Left lung (tissue), 4 donors: ENCODE measurements at regions not wholly inside any gene's neighbourhood (a gene's known extent, or its start where the extent isn't known, plus 50 kb on each side); places are given as distances from the start of the nearest gene placed in this dataset.

Experiments used
- ATAC-seq: fragments of 200-7000 bp; cut with Tn5 transposase; one replicate; pipeline ENCODE4 v1.9.1; 2020; ENCODE audit warnings: moderate library complexity
- DNase-seq, 4 donors: peaks; one replicate each; pipeline ENCODE4 v3.0.0-alpha.2; 2013 to 2020
- H3K27ac ChIP-seq, 2 donors: fragments of 200-600 bp; sonication (generic) in 1 of 2; one replicate each; pipeline versions ENCODE4 v1.5.0 to v1.8.0; 2020 to 2021
- H3K27me3 ChIP-seq, 2 donors: fragments of 200-600 bp; sonication (generic) in 1 of 2; one replicate each; pipeline versions ENCODE4 v1.5.0 to v1.8.0; 2020 to 2021
- H3K36me3 ChIP-seq, 2 donors: fragments of 200-600 bp; sonication (generic) in 1 of 2; one replicate each; pipeline versions ENCODE4 v1.5.0 to v1.8.0; 2020 to 2021
- H3K4me1 ChIP-seq, 2 donors: fragments of 200-600 bp; one replicate each; pipeline ENCODE4 v1.8.0; 2021
- H3K4me3 ChIP-seq, 2 donors: fragments of 200-600 bp; sonication (generic) in 1 of 2; one replicate each; pipeline versions ENCODE4 v1.5.0 to v1.8.0; 2020 to 2021; ENCODE audit warnings: mild to moderate bottlenecking in 1 of 2
- H3K9me3 ChIP-seq, 2 donors: fragments of 200-600 bp; sonication (generic) in 1 of 2; one replicate each; pipeline versions ENCODE4 v1.5.0 to v1.8.0; 2020 to 2021
- intact Hi-C, 2 donors: fragments of 100-400 bp; cut with DNase I; formaldehyde crosslinking; loops; one replicate each; pipeline versions ENCODE4 v1.11.2 to v1.14.2; 2022
- TF ChIP-seq, protein P1 (sequence below), 2 donors: fragments of 200-600 bp; sonication (generic) in 1 of 2; IDR thresholded peaks; one replicate each; pipeline versions ENCODE4 v1.5.0 to v1.8.0; 2021; ENCODE audit warnings: antibody characterized with exemption in 2 of 2
- donor health status: DM: no; HTN: yes; CAD: no.
- donor health status: DM: no; HTN: no; CAD: no.

DNA sequence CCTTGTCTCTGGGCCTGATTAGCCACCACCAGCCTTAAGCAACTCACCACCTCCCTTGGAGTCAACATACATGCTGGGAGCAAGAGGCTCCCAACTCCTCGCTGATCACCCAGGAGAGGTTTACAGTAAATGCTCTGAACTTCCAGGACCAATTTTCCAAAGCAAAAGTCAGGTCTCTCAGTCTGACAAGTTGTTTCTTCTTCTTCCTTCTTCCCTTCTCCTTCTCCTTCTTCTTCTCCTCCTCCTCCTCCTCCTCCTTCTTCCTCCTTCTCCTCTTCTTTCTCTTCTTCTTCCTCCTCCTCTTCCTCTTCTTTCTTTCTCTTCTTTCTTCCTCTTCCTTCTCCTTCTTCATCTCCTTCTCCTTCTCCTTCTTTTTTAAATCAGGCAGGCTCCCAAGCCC, 148.2 kb downstream of the NECTIN1 start:
- no peak overlapping the region for H3K27ac ChIP-seq
- DNase-seq (no peak), ATAC-seq (no peak)
- peaks cover 0 to 27% of the 10 kb centered on the region in 2 donors for H3K27me3 ChIP-seq
- H3K4me1 ChIP-seq, result peaks cover 13 to 18% of the 10 kb centered on the region in 2 donors
- no peaks in the 10 kb centered on the region for H3K36me3 ChIP-seq
- TF ChIP-seq, protein P1, sequence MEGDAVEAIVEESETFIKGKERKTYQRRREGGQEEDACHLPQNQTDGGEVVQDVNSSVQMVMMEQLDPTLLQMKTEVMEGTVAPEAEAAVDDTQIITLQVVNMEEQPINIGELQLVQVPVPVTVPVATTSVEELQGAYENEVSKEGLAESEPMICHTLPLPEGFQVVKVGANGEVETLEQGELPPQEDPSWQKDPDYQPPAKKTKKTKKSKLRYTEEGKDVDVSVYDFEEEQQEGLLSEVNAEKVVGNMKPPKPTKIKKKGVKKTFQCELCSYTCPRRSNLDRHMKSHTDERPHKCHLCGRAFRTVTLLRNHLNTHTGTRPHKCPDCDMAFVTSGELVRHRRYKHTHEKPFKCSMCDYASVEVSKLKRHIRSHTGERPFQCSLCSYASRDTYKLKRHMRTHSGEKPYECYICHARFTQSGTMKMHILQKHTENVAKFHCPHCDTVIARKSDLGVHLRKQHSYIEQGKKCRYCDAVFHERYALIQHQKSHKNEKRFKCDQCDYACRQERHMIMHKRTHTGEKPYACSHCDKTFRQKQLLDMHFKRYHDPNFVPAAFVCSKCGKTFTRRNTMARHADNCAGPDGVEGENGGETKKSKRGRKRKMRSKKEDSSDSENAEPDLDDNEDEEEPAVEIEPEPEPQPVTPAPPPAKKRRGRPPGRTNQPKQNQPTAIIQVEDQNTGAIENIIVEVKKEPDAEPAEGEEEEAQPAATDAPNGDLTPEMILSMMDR (IDR thresholded peaks at IDR 0.05), result no peak
- no peak overlapping the region for H3K4me3 ChIP-seq
- H3K9me3 ChIP-seq, result no peaks in the 10 kb centered on the region
- intact Hi-C loops, result no loop called here

DNA sequence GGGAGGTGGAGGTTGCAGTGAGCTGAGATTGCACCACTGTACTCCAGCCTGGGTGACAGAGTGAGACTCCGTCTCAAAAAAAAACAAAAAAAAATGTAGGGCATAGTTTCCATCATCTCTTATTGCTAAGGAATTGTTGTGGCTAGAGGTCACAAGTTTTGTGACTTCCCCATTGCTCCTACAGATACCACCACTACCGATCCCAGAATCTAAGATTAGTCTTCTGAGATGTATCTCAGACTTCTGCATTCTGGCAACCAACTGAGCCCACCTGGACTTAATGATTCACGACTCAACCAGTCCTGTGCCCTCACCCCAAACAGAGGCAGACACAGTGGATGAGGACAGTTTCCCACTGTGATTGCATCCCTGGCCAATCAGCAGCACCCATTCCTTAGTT, 148.9 kb downstream of the NECTIN1 start:
- Histone ChIP-seq H3K4me1 (peaks cover 13 to 14% of the 10 kb centered on the region in 2 donors), H3K27me3 (peaks cover 0 to 20% of the 10 kb centered on the region in 2 donors), H3K9me3 (no peaks in the 10 kb centered on the region), H3K27ac (no peak overlapping the region), H3K4me3 (no peak overlapping the region), H3K36me3 (no peaks in the 10 kb centered on the region)
- TF ChIP-seq, protein P1 (IDR thresholded peaks at IDR 0.05), result no peak
- intact Hi-C loops, result no loop called here
- DNase-seq (no peak), ATAC-seq (no peak)

DNA sequence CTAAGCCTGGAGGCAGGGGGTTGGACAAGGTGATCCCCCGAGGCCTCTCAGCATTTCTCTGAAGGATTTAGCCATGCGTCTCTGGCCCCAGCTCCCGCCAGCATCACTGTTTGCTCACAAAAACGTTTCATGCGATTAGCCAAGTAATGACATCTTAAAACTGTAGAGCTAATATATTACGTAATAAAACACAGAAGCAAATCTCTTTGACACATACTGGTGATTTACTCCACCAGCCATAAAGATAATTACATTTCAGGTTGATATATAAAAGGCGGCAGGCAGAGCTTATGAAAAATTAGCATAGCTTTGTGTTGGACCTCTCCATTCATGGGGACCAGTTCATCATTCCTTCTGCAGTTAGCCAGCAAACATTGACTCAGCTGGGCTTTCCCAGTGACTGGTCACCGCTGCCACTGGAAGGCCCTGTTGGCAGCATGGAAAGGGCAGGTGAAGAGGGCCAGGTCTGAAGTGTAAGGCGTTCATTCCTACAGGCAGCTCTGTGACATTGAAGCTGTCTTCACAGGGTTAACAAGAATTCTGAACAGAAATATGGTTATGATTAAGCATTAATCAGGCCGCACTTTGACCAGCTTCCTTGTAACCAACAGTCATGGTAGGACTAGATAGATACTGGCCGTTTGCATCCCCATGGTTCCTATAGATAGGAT, 150.3 kb downstream of the NECTIN1 start:
- no peak overlapping the region for H3K4me3 ChIP-seq
- TF ChIP-seq, protein P1 (IDR thresholded peaks at IDR 0.05), result no peak
- intact Hi-C loops, result no loop called here
- peaks cover 0 to 6% of the 10 kb centered on the region in 2 donors for H3K27me3 ChIP-seq
- H3K9me3 ChIP-seq, result no peaks in the 10 kb centered on the region
- DNase-seq (no peak), ATAC-seq (no peak)
- H3K4me1 ChIP-seq, result peaks cover 0 to 8% of the 10 kb centered on the region in 2 donors
- H3K27ac ChIP-seq, result no peak overlapping the region
- H3K36me3 ChIP-seq, result no peaks in the 10 kb centered on the region

DNA sequence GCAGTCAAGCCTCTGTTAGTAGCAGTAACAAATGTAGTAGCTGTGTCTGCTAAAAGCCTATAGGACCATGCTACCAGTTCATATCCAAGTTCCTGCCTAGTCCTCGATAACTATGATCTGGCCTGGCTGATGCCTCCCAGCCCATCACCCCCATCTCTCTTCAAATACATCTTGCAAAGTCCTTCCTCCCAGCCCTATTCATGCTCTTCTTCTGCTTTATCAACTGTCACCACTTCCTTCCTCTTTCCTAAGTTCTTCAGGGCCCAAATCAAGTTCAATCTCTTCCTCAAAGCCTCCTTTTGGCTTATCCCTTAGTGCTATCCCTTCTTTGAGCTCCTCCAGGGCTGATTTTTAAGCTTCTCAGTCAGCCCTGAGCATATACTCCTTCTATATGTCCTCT, 150.9 kb upstream of the THY1 start:
- Histone ChIP-seq H3K4me1 (peaks cover 0 to 17% of the 10 kb centered on the region in 2 donors), H3K27me3 (no peaks in the 10 kb centered on the region), H3K36me3 (no peaks in the 10 kb centered on the region), H3K27ac (peak overlapping the region in 1 of 2 donors; percentile 15), H3K4me3 (no peak overlapping the region), H3K9me3 (no peaks in the 10 kb centered on the region)
- ATAC-seq, result peak; percentile 39
- intact Hi-C loops, result no loop called here
- TF ChIP-seq, protein P1 (IDR thresholded peaks at IDR 0.05), result no peak
- no peak for DNase-seq

DNA sequence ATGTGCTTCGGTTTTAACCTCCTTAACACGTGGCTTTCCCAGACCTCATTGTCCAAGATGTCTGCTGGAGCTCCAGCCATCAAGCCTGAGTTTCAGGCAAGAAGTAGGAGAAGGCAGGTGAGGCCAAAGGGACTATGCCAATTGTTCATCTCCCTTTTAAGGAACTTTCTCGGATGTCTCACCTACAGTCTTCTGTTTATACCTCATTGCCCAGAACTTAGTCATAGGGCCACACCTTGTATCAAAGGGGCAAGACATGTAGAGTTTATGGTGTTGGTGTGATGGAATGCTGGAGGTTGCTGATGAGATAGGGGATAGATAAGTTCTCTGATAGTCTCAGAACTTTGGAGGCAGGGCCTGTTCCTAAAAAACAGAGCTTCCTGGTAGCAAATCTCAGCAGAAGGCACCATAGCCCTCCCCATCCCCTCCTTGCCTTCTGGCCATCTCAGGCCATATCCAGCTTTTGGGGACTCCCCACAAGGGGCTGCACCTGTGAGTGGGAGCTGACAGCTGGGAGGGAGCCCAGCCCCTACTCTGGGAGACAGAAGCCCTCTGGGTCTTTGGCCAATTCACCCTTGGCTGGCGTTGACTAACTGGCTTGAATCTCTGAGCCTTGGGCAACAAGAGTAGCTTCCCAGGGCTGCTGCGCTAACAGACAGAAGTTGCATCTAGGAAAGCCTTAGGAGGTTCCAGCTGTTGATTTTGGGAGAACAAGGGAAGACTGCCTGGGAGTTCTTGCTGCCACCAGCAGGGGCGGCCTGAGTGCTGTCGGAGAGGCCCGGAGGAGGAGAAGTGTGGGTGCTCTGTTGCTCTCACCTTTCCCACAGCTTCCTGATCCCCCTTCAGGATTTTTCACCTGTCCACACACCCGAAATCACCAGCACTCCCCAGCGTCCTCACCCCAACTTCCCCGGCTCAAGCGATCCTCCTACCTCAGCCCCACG, 149.8 kb upstream of the THY1 start:
- Histone ChIP-seq H3K4me3 (no peak overlapping the region), H3K27ac (no peak overlapping the region), H3K4me1 (peaks cover 0 to 17% of the 10 kb centered on the region in 2 donors), H3K27me3 (no peaks in the 10 kb centered on the region), H3K9me3 (no peaks in the 10 kb centered on the region), H3K36me3 (no peaks in the 10 kb centered on the region)
- intact Hi-C loops, result no loop called here
- DNase-seq (no peak), ATAC-seq (no peak)
- TF ChIP-seq, protein P1 (IDR thresholded peaks at IDR 0.05), result no peak
